Epithelial cell of proximal tubule (primary cell): ENCODE measurements at regions not wholly inside any gene's neighbourhood (a gene's known extent, or its start where the extent isn't known, plus 50 kb on each side); places are given as distances from the start of the nearest gene placed in this dataset.

Source experiments
- DNase-seq: peaks from one replicate; pipeline ENCODE4 v3.0.0-alpha.2; 2011; ENCODE audit warnings: low read depth
- H3K4me3 ChIP-seq: 2 replicates; pipeline ENCODE4 v1.5.1; 2011; ENCODE audit warnings: low read depth, mild to moderate bottlenecking, low read length
- CTCF ChIP-seq: conservative IDR thresholded peaks from 2 replicates; pipeline ENCODE4 v1.5.1; 2012; ENCODE audit warnings: low read depth, mild to moderate bottlenecking, low read length

- no peak for TF ChIP-seq CTCF
- no peak for DNase-seq
- no peak overlapping the region for H3K4me3 ChIP-seq
Observed at GRCh38 chr16:16907089-16907488, 528.1 kb downstream of the NPIPA7 start.

GRCh38 chr16:16908077-16908476 is 529.1 kb downstream of the NPIPA7 start:
- DNase-seq = no peak
- TF ChIP-seq CTCF = no peak
- H3K4me3 ChIP-seq = no peak overlapping the region

- TF ChIP-seq CTCF = no peak
- no peak overlapping the region for H3K4me3 ChIP-seq
- DNase-seq = no peak
Observed at GRCh38 chr16:16909126-16909525, 530.2 kb downstream of the NPIPA7 start.

GRCh38 chr16:16910666-16911065 is 531.7 kb downstream of the NPIPA7 start:
- DNase-seq = no peak
- H3K4me3 ChIP-seq = no peak overlapping the region
- no peak for TF ChIP-seq CTCF

GRCh38 chr16:16915771-16916170 is 536.8 kb downstream of the NPIPA7 start:
- DNase-seq = no peak
- no peak for TF ChIP-seq CTCF
- H3K4me3 ChIP-seq = no peak overlapping the region

- TF ChIP-seq CTCF = no peak
- no peak for DNase-seq
- no peak overlapping the region for H3K4me3 ChIP-seq
Observed at GRCh38 chr16:16917191-16917785, 538.3 kb downstream of the NPIPA7 start.

- DNase-seq = no peak
- TF ChIP-seq CTCF = no peak
- H3K4me3 ChIP-seq = no peak overlapping the region
Observed at GRCh38 chr16:16923479-16923878, 544.5 kb downstream of the NPIPA7 start.
